ENCODE measurements at regions not wholly inside any gene's neighbourhood (a gene's known extent, or its start where the extent isn't known, plus 50 kb on each side); places are given as distances from the start of the nearest gene placed in this dataset.
A peak's percentile ranks its signal among the peaks of the same experiment; 100 is the strongest.

- Histone ChIP-seq H3K9me3 (replicated peaks in 1 of 2; ENCODE audit: control insufficient read depth in 1 of 2, insufficient read depth in 1 of 2, low read length in 2 of 2) (no peaks in the 10 kb centered on the region), H3K4me2 (replicated peaks; ENCODE audit: extremely low read depth, low read length, poor library complexity, severe bottlenecking) (no peak overlapping the region), H3K4me1 (ENCODE audit: control insufficient read depth in 1 of 2, insufficient read depth in 2 of 2, low read length in 2 of 2) (no peaks in the 10 kb centered on the region), H3K79me2 (ENCODE audit: insufficient read depth, low read length) (no peaks in the 10 kb centered on the region), H3K9ac (ENCODE audit: insufficient read depth, low read length, poor library complexity, severe bottlenecking) (no peak overlapping the region), H3K27ac (ENCODE audit: low read depth in 1 of 2, low read length in 2 of 2) (no peak overlapping the region), H3K27me3 (ENCODE audit: control insufficient read depth in 2 of 2, insufficient read depth in 2 of 2, low read length in 2 of 2) (peaks cover 0 to 14% of the 10 kb centered on the region in 2 donors), H3K36me3 (replicated peaks in 1 of 2; ENCODE audit: control insufficient read depth in 1 of 2, insufficient read depth in 2 of 2, low read length in 2 of 2) (no peaks in the 10 kb centered on the region), H2AFZ (ENCODE audit: insufficient read depth, low read depth, low read length, poor library complexity, severe bottlenecking) (no peak overlapping the region), H3K4me3 (replicated peaks in 1 of 3; ENCODE audit: low read depth in 2 of 3, low read length in 3 of 3) (no peak overlapping the region), H4K20me1 (ENCODE audit: insufficient read depth, low read length) (no peaks in the 10 kb centered on the region)
- no peaks in the 10 kb centered on the region for H3K9me3 Mint-ChIP-seq
- no peak overlapping the region for H3K4me3 Mint-ChIP-seq
- H3K36me3 Mint-ChIP-seq: no peaks in the 10 kb centered on the region
- no peak for DNase-seq
- H3K4me1 Mint-ChIP-seq: peaks cover 11% of the 10 kb centered on the region
- 75% methylated on average over 2 of the region's 4 CpGs for WGBS (ENCODE audit: insufficient coverage)
- peak overlapping the region in 1 of 7 donors; percentile 46 for H3K27ac Mint-ChIP-seq
- H3K27me3 Mint-ChIP-seq (ENCODE audit: low read depth in 3 of 3): peaks cover 13 to 35% (median 18%) of the 10 kb centered on the region in 3 donors
- intact Hi-C loops (cut with micrococcal nuclease): no loop called here
- TF ChIP-seq CTCF (IDR thresholded peaks at IDR 0.05): no peak
These were observed 52.6 kb upstream of the CCDC167 start for GRCh38 chr6:37552267-37552666.

- H3K27me3 ChIP-seq (ENCODE audit: control insufficient read depth in 2 of 2, insufficient read depth in 2 of 2, low read length in 2 of 2): peaks cover 0 to 14% of the 10 kb centered on the region in 2 donors
- H3K27me3 Mint-ChIP-seq (ENCODE audit: low read depth in 3 of 3): peaks cover 15 to 35% (median 18%) of the 10 kb centered on the region in 3 donors
- intact Hi-C loops (cut with micrococcal nuclease): no loop called here
- no peak overlapping the region for H3K4me3 Mint-ChIP-seq
- peak overlapping the region in 1 of 7 donors; percentile 37 for H3K27ac Mint-ChIP-seq
- no peaks in the 10 kb centered on the region for H3K9me3 Mint-ChIP-seq
- H3K79me2 ChIP-seq (ENCODE audit: insufficient read depth, low read length): no peaks in the 10 kb centered on the region
- H3K4me1 Mint-ChIP-seq: peaks cover 11% of the 10 kb centered on the region
- H4K20me1 ChIP-seq (ENCODE audit: insufficient read depth, low read length): no peaks in the 10 kb centered on the region
- no peaks in the 10 kb centered on the region for H3K36me3 ChIP-seq (replicated peaks in 1 of 2; ENCODE audit: control insufficient read depth in 1 of 2, insufficient read depth in 2 of 2, low read length in 2 of 2)
- DNase-seq: no peak
- no peak overlapping the region for H3K4me2 ChIP-seq (replicated peaks; ENCODE audit: extremely low read depth, low read length, poor library complexity, severe bottlenecking)
- no peak for TF ChIP-seq CTCF (IDR thresholded peaks at IDR 0.05)
- H3K9me3 ChIP-seq (replicated peaks in 1 of 2; ENCODE audit: control insufficient read depth in 1 of 2, insufficient read depth in 1 of 2, low read length in 2 of 2): no peaks in the 10 kb centered on the region
- no peaks in the 10 kb centered on the region for H3K4me1 ChIP-seq (ENCODE audit: control insufficient read depth in 1 of 2, insufficient read depth in 2 of 2, low read length in 2 of 2)
- no peak overlapping the region for H2AFZ ChIP-seq (ENCODE audit: insufficient read depth, low read depth, low read length, poor library complexity, severe bottlenecking)
- no peak overlapping the region for H3K4me3 ChIP-seq (replicated peaks in 1 of 3; ENCODE audit: low read depth in 2 of 3, low read length in 3 of 3)
- WGBS (ENCODE audit: insufficient coverage): 50% methylated on average over 2 of the region's 10 CpGs
- no peak overlapping the region for H3K9ac ChIP-seq (ENCODE audit: insufficient read depth, low read length, poor library complexity, severe bottlenecking)
- H3K36me3 Mint-ChIP-seq: no peaks in the 10 kb centered on the region
- no peak overlapping the region for H3K27ac ChIP-seq (ENCODE audit: low read depth in 1 of 2, low read length in 2 of 2)
These were observed 52.2 kb upstream of the CCDC167 start for GRCh38 chr6:37551867-37552266.
